ENCODE measurements at regions not wholly inside any gene's neighbourhood (a gene's known extent, or its start where the extent isn't known, plus 50 kb on each side); places are given as distances from the start of the nearest gene placed in this dataset.

DNA sequence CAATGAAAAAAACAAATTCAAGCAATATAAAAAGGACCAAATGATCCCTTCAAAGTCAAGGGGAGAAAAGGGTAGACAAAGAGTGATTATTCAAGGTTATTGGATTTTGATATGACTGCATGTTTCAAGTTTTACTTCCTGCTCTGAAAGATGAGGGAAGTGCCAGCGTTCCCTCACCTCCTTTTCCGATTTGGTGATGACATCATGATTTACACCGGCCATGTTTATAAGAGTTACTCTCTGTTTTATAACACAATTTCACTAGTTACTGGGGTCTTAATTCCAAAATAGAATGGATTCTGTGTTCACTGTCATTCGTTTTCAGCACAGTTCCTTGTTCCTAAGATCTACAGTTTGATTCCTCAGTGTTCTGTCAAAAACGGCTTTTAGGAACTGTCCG lies 60.5 kb upstream of the CPXM2 start:
- DNase-seq (ENCODE audit: low read depth) = no peak
- no peak overlapping the region for H3K4me3 ChIP-seq (ENCODE audit: low read depth, low read length)
- no peak for TF ChIP-seq CTCF (conservative IDR thresholded peaks at IDR 0.05; ENCODE audit: low read depth, low read length)

DNA sequence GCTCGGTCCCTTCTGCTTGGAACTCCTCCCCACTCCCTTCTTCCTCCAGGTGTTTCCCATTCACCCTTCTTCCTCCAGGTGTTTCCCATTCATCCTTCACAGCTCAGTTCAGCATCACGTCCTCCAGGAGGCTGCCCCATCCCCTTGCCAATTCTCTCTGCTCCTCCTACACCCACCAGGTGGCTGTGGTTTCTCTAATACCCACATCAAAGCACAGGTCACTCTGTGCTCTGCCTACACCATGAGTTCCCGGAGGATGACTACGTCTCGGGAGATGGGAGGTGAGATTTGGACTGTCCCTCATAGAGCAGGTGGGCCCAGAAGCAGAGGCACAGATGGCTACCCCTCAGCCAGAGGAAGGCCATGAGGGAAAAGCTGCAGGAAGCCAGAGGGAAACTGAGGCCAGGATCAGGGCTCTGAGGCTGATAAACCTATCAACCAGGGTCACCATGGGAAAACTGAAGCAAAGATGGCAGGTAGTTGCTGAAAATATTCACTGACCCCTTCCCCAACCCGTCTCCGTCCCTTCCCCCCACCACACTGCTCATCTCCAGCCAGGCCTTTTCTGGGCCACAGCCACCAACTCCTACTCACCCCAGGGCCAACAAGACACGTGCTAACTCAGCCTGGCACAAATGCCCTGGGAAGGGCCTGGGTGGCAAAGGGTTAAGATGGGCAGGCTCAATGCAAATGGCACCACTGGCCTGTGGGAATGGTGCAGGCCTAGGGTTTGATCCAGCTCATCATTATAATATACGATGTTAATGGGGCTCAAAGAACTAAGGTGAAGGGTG lies 56.6 kb upstream of the CPXM2 start:
- TF ChIP-seq CTCF (conservative IDR thresholded peaks at IDR 0.05; ENCODE audit: low read depth, low read length) = no peak
- H3K4me3 ChIP-seq (ENCODE audit: low read depth, low read length) = no peak overlapping the region
- DNase-seq (ENCODE audit: low read depth) = no peak

DNA sequence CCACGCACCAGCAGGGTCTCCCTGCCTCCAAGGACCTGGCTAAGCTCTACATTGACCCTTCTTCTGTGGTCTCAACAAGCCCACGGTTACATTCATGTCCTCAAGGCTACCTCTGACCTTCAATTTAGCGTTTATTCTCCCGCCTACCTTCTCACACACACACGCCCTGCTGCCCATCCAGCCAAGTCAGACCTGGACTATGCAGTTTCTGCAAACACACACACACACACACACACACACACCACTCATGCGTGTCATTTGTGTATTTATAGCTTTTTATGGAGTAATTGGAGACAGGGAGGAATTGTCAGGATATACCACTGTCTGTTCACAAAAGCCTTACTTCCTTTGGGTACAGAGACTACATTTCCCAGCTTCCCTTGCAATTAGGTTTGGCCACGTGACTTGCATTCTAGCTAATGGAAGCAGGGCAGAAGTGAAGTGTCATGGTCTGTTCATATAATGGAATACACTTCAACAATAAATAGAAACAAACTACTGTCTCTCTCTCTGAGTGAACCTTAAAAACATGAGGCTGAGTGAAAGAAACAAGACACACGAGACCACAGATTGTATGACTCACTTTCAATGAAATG lies 53.8 kb upstream of the CPXM2 start:
- TF ChIP-seq CTCF (conservative IDR thresholded peaks at IDR 0.05; ENCODE audit: low read depth, low read length) = no peak
- no peak overlapping the region for H3K4me3 ChIP-seq (ENCODE audit: low read depth, low read length)
- peak; percentile 15 for DNase-seq (ENCODE audit: low read depth)

DNA sequence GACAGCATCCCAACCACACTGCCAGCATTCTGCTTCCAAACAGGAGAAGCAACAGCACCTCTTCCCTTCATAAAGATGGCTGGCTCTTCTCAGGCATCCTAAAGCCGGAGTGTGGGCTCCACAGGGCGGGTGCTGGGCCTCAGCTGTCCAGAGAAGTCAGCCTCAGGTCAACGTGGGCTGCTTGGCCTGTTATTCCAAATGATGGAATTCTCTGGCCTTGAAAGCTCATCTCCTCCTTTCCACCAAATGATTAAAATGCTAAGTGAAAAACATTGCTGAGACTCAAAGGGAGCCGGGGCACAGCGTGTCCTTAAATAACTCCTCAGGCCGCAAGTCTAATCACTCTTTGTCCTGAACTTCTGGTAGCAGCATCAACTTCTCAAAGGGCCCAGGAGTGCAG lies 53.1 kb upstream of the CPXM2 start:
- TF ChIP-seq CTCF (conservative IDR thresholded peaks at IDR 0.05; ENCODE audit: low read depth, low read length) = no peak
- no peak for DNase-seq (ENCODE audit: low read depth)
- H3K4me3 ChIP-seq (ENCODE audit: low read depth, low read length) = no peak overlapping the region

DNA sequence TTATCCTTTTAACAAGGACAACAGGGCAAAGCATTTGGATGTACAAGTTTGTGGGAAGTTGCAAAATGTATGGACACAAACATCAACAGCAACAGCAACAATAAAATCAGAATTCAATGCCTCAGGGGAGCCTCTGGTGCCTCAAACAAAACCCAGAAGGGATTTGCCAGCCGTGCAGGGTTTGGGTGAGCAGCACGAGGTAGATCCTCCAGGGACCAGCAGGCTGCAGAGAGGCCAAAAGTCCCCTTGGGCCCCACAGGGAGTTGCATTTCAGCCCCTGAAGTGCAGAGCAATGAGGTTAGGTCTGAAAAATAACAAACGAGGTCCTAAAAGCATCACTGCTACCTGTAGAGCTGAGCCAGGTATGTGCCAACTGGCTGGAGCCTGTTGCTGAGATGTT lies 51.7 kb upstream of the CPXM2 start:
- DNase-seq (ENCODE audit: low read depth) = no peak
- no peak for TF ChIP-seq CTCF (conservative IDR thresholded peaks at IDR 0.05; ENCODE audit: low read depth, low read length)

GRCh38 chr10:123942114-123942861 lies 50.7 kb upstream of the CPXM2 start:
- TF ChIP-seq CTCF (conservative IDR thresholded peaks at IDR 0.05; ENCODE audit: low read depth, low read length) = no peak
- no peak overlapping the region for H3K4me3 ChIP-seq (ENCODE audit: low read depth, low read length)
- DNase-seq (ENCODE audit: low read depth) = no peak

More for the DNA sequence above, 51.7 kb upstream of the CPXM2 start:
- H3K4me3 ChIP-seq (ENCODE audit: low read depth, low read length) = no peak overlapping the region

All from choroid plexus epithelial cell (primary cell).